Adipocyte (in vitro differentiated cells): ENCODE measurements at regions not wholly inside any gene's neighbourhood (a gene's known extent, or its start where the extent isn't known, plus 50 kb on each side); places are given as distances from the start of the nearest gene placed in this dataset.

Experiments
- DNase-seq: peaks from one replicate; pipeline ENCODE4 v3.0.0-alpha.2; 2015; ENCODE audit warnings: low read depth
- H3K27me3 ChIP-seq: replicated peaks from 2 replicates; pipeline ENCODE4 v1.7.0; 2013; ENCODE audit warnings: mild to moderate bottlenecking, low read length, moderate library complexity; ENCODE audit not compliant: control insufficient read depth, insufficient read depth
- H3K36me3 ChIP-seq: 2 replicates; pipeline ENCODE4 v1.7.0; 2013; ENCODE audit warnings: low read length, mild to moderate bottlenecking, moderate library complexity; ENCODE audit not compliant: control insufficient read depth, insufficient read depth, severe bottlenecking
- H3K4me1 ChIP-seq: 2 replicates; pipeline ENCODE4 v1.7.0; 2013; ENCODE audit warnings: mild to moderate bottlenecking, low read length, moderate library complexity; ENCODE audit not compliant: control insufficient read depth, insufficient read depth
- H3K4me3 ChIP-seq: 2 replicates; pipeline ENCODE4 v1.7.0; 2013; ENCODE audit warnings: mild to moderate bottlenecking, low read length, moderate library complexity
- H3K9ac ChIP-seq: 2 replicates; pipeline ENCODE4 v1.7.0; 2013; ENCODE audit warnings: mild to moderate bottlenecking, low read length, moderate library complexity
- H3K9me3 ChIP-seq: 2 replicates; pipeline ENCODE4 v1.7.0; 2013; ENCODE audit warnings: mild to moderate bottlenecking, low read length, moderate library complexity; ENCODE audit not compliant: control insufficient read depth

DNA sequence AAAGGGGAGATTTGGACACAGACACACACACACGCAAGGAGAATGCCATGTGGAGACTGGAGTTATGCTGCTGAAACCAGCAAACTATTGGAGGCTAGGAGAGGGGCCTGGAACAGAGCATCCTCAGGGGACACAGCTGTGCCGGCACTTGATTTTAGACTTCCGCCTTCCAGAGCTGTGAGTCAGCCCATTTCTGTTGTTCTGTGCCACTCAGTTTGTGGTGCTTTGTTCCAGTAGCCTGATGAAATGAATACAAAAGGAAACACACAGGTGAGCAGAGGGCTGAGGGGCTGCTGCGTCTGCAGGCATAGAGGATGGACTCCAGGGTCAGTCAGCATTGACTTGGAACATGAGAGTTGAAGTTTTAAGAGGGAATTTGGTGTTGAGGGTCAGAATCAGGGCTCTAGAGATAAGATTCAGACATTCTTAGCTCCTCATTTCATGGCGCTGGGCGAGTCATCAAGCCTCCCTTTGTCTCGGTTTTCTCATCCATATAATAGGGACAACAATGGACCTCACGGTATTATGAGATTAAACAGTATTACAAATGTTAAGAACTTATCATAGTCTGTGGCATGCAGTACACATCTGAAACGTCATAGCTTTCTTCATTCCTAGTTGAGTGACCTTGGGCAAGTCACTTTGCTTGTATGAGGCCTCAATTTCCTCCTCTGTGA is 191.0 kb downstream of the MIAT start:
- no peak for DNase-seq
- peaks cover 7% of the 10 kb centered on the region for H3K4me1 ChIP-seq
- H3K4me3 ChIP-seq: no peak overlapping the region

GRCh38 chr22:26849575-26849974 is 192.2 kb downstream of the MIAT start:
- Histone ChIP-seq H3K4me3 (no peak overlapping the region), H3K9ac (no peak overlapping the region), H3K9me3 (no peaks in the 10 kb centered on the region), H3K36me3 (no peaks in the 10 kb centered on the region), H3K4me1 (peaks cover 7% of the 10 kb centered on the region), H3K27me3 (peaks cover 30% of the 10 kb centered on the region)
- DNase-seq: no peak

More for the DNA sequence above, 191.0 kb downstream of the MIAT start:
- Histone ChIP-seq H3K9ac (no peak overlapping the region), H3K9me3 (no peaks in the 10 kb centered on the region), H3K27me3 (peaks cover 18% of the 10 kb centered on the region), H3K36me3 (no peaks in the 10 kb centered on the region)

DNA sequence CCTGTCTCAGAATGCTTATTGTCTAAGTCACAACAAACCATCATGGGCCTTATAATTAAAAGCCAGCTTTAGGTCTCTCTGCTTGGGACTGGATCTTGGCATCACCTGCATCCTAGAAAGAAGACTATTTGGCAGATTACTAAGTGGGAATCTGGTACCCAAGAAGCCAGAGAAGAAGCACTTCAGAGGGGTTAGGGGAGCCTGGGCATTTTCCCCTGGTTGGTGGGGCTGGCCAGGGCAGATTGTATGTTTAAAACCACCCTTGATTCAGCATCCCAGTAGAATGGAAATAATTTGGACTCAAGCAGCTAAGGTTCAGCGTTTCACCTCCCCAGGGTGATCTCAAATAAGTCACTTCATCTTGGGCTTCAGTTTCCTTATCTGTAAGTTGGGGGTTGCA is 193.7 kb downstream of the MIAT start:
- no peaks in the 10 kb centered on the region for H3K9me3 ChIP-seq
- DNase-seq: no peak
- peaks cover 7% of the 10 kb centered on the region for H3K4me1 ChIP-seq
- H3K36me3 ChIP-seq: no peaks in the 10 kb centered on the region
- H3K27me3 ChIP-seq: peaks cover 30% of the 10 kb centered on the region
- H3K9ac ChIP-seq: no peak overlapping the region
- no peak overlapping the region for H3K4me3 ChIP-seq

DNA sequence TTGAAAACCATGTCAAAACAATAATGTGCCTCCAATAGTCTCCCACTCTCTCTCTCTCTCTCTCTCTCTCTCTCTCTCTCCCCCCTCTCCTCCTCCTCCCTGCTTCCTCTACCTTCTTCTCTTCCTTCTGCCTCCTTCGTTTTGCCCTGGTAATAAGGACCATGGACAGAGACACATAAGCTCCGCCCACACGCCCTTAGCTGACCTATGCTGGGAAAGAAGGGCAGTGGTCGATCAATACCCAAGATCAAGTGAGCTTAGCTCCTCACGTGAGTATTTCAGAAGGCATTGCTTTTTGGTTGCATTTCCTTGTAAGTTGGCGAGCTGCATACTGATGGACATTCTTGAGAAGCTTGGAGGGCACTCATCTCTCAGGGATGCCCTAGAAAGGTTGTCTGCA is 194.8 kb downstream of the MIAT start:
- Histone ChIP-seq H3K27me3 (peaks cover 38% of the 10 kb centered on the region), H3K36me3 (no peaks in the 10 kb centered on the region), H3K9ac (no peak overlapping the region), H3K4me3 (no peak overlapping the region), H3K4me1 (peaks cover 7% of the 10 kb centered on the region), H3K9me3 (no peaks in the 10 kb centered on the region)
- no peak for DNase-seq

DNA sequence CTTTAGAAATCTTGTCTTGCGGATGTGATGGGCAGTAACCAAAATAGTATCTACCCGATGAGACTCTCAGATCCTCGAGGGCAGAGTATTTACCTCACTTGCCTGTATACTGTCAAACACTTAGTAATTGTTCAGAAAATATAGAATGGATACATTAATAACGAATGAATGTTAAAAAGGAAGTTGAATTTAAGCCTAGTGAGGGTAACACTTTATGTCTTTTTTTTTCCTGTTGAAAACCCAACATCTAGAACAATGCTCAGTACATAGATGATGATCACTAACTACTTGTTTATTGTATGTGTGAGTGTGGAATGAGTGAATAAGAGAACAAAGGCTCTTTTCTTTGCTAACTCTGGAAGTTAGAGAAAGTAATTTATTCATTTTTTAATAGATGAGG is 195.7 kb downstream of the MIAT start:
- Histone ChIP-seq H3K36me3 (no peaks in the 10 kb centered on the region), H3K4me1 (peaks cover 4% of the 10 kb centered on the region), H3K27me3 (peaks cover 47% of the 10 kb centered on the region), H3K4me3 (no peak overlapping the region), H3K9ac (no peak overlapping the region), H3K9me3 (no peaks in the 10 kb centered on the region)
- DNase-seq: no peak

DNA sequence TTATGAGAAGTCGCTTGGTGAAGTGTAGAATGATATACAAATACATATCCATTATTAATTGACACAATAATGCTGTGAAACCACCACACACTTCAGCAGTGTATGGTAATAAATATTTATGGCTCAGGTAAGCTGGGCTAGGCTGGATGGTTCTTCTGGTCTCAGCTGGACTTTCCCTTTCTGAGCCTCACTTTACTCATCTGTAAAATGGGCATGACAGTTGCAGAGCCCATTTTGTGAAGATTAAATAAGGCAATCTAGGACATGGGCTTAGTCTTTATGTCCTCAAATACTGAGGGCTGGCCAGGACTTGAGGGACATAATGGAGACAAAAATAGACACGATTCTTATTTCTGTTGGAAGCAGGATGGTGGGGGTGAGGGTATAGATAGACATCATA is 196.1 kb downstream of the MIAT start:
- no peak for DNase-seq
- Histone ChIP-seq H3K36me3 (no peaks in the 10 kb centered on the region), H3K4me3 (no peak overlapping the region), H3K4me1 (no peaks in the 10 kb centered on the region), H3K27me3 (peaks cover 51% of the 10 kb centered on the region), H3K9me3 (no peaks in the 10 kb centered on the region), H3K9ac (no peak overlapping the region)

DNA sequence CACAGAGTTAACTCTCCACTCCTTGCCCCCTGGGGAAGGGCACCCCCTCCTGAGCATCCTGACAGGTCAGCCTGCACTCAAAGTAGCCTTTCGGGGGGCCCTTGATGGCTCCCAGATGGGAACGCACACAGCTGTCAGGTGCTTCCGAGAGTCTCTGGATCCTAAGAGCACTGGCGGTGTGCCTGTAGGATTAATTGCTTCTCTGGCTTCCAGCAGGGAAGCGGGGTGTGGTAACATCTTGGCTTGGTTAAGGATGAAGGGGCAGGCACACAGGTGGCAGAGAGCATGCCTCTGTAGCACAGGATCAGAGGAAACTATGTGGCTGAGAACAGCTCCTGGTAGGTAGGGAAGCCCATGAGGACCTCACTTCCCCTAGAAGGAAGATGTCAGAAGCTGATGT is 199.8 kb downstream of the MIAT start:
- Histone ChIP-seq H3K4me1 (no peaks in the 10 kb centered on the region), H3K9me3 (peaks cover 6% of the 10 kb centered on the region), H3K4me3 (no peak overlapping the region), H3K36me3 (no peaks in the 10 kb centered on the region), H3K27me3 (peaks cover 44% of the 10 kb centered on the region), H3K9ac (no peak overlapping the region)
- no peak for DNase-seq

- no peaks in the 10 kb centered on the region for H3K36me3 ChIP-seq
- H3K4me3 ChIP-seq: no peak overlapping the region
- no peak overlapping the region for H3K9ac ChIP-seq
- H3K4me1 ChIP-seq: no peaks in the 10 kb centered on the region
- H3K27me3 ChIP-seq: peaks cover 32% of the 10 kb centered on the region
- DNase-seq: no peak
- peaks cover 6% of the 10 kb centered on the region for H3K9me3 ChIP-seq
These were observed 202.9 kb downstream of the MIAT start for GRCh38 chr22:26860301-26860700.

DNA sequence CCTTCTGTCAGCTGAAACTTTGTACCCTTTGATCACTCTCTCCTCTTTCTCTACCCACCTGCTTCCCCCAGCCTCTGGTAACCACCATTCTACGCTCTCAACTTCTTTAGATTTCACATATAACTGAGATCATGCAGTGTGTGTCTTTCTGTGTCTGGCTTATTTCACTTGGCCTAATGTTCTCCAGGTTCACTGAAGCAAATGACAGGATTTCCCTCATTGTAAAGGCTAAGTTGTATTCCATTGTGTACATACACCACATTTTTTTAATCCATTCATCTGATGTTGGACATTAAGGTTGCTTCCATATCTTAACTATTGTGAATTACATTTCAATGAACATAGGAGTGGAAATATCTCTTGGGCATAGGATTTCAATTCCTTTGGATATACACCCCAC is 207.6 kb downstream of the MIAT start:
- DNase-seq: no peak

DNA sequence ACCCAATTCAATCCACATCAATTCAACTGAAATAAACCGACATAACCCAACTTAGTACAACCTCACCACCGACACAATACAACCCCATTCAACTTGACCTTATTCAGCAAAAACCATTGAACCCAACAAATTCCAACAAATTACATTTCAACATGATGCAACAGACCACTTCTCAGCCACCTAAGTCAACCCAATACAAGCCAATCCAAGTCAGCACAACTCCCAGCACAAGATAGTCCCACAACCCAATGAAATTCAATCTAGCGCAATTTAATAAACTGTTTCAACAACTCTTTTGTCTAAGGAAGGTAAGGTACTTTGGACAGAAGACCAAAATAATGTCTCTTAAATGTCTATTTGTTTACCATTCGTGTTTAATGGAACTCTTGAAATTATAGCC is 226.0 kb downstream of the MIAT start:
- Histone ChIP-seq H3K4me3 (no peak overlapping the region), H3K36me3 (no peaks in the 10 kb centered on the region), H3K27me3 (peaks cover 5% of the 10 kb centered on the region), H3K9me3 (peaks cover 2% of the 10 kb centered on the region), H3K4me1 (peaks cover 13% of the 10 kb centered on the region), H3K9ac (no peak overlapping the region)
- no peak for DNase-seq

More for the DNA sequence above, 207.6 kb downstream of the MIAT start:
- H3K27me3 ChIP-seq: no peaks in the 10 kb centered on the region
- peaks cover 17% of the 10 kb centered on the region for H3K9me3 ChIP-seq
- no peak overlapping the region for H3K9ac ChIP-seq
- H3K4me1 ChIP-seq: no peaks in the 10 kb centered on the region
- no peaks in the 10 kb centered on the region for H3K36me3 ChIP-seq
- no peak overlapping the region for H3K4me3 ChIP-seq

DNA sequence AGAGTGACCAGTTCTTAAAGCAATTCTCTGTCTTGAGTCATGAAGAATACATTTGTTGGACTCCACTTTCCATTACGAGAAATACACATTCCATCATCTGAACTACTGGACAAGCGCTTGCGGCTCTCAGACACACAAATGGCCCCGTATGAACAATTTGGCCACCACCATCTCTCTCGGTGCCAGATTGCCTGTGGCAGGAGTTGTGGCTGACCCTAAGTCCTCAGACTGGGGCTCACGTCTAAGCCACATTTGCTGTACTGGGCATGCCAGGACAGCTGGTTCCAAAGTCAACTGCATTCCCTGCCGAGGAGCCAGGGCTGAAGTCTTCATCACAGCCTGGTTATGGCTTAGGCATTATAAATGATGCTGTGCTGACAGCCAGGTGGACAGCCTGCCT is 227.5 kb downstream of the MIAT start:
- no peak overlapping the region for H3K9ac ChIP-seq
- H3K4me1 ChIP-seq: peaks cover 28% of the 10 kb centered on the region
- peaks cover 5% of the 10 kb centered on the region for H3K27me3 ChIP-seq
- no peaks in the 10 kb centered on the region for H3K36me3 ChIP-seq
- no peak for DNase-seq
- H3K9me3 ChIP-seq: peaks cover 2% of the 10 kb centered on the region
- H3K4me3 ChIP-seq: no peak overlapping the region
